HCT116 (cell line): ENCODE measurements at regions not wholly inside any gene's neighbourhood (a gene's known extent, or its start where the extent isn't known, plus 50 kb on each side); places are given as distances from the start of the nearest gene placed in this dataset.

Source experiments
- ATAC-seq: fragments of 200-7000 bp; cut with Tn5 transposase; 2 replicates; pipeline ENCODE4 v1.9.1; 2020; ENCODE audit warnings: mild to moderate bottlenecking, moderate library complexity
- BruUV-seq: library from RNA; stranded (reverse); fragments of 400-500 nt; replicated peaks from 2 replicates; lab custom pipeline; 2021; lab: Mats Ljungman, UMichigan
- CTCF ChIA-PET: fragments of 300-600 bp; sonication (Branson Sonifier 250); formaldehyde crosslinking; loops from one replicate; lab custom pipeline; 2021; ENCODE audit warnings: antibody characterized with exemption; lab: Charles Lee
- POLR2A ChIA-PET: fragments of 300-600, 350-600 bp; sonication (Branson Sonifier 250); formaldehyde crosslinking; loops from one replicate; lab custom pipeline; 2021; ENCODE audit warnings: antibody characterized with exemption; lab: Charles Lee
- RAD21 ChIA-PET, 2 experiments: fragments of 300-600 bp; sonication (Branson Sonifier 250); formaldehyde crosslinking; loops; one replicate each; lab custom pipeline; 2023; ENCODE audit warnings: low total read pairs in 2 of 2; ENCODE audit not compliant: uncharacterized antibody in 2 of 2, unreplicated experiment in 2 of 2, low non-redundant PET in 1 of 2; lab: Charles Lee
- DNase-seq: peaks from one replicate; pipeline ENCODE4 v3.0.0-alpha.2; 2010; ENCODE audit warnings: low read depth, low spot score
- H2AFZ ChIP-seq: fragments of 200-600 bp; shearing (Covaris generic), sonication (generic); 2 replicates; pipeline ENCODE4 v1.6.1; 2017; ENCODE audit warnings: low read depth, mixed run types, mixed read lengths, antibody characterized with exemption, low read length; ENCODE audit not compliant: poor library complexity, severe bottlenecking
- H3K27ac ChIP-seq: 2 replicates; pipeline ENCODE4 v1.5.1; 2012; ENCODE audit warnings: low read depth, low read length
- H3K27me3 ChIP-seq: fragments of 200-600 bp; sonication (generic); 2 replicates; pipeline ENCODE4 v1.6.1; 2016; ENCODE audit warnings: mixed run types, low read length, mixed read lengths; ENCODE audit not compliant: insufficient read depth
- H3K36me3 ChIP-seq, 2 experiments: fragments of 200-500 bp in 1 of 2; fragments of 200-600 bp in 1 of 2; sonication (Bioruptor generic) in 1 of 2; sonication (generic) in 1 of 2; 2 replicates each; pipeline versions ENCODE4 v1.5.1 to v1.6.1; 2014 to 2016; ENCODE audit warnings: low read length in 2 of 2, inconsistent platforms in 1 of 2, mixed read lengths in 1 of 2, mixed run types in 1 of 2; ENCODE audit not compliant: insufficient read depth in 2 of 2, control insufficient read depth in 1 of 2
- H3K4me1 ChIP-seq, 2 experiments: fragments of 200-600 bp in 1 of 2; sonication (generic) in 1 of 2; 2 replicates each; pipeline versions ENCODE4 v1.5.1 to v1.6.1; 2012 to 2017; ENCODE audit warnings: low read length in 2 of 2, inconsistent platforms in 1 of 2, mild to moderate bottlenecking in 1 of 2, mixed read lengths in 1 of 2, mixed run types in 1 of 2, moderate library complexity in 1 of 2; ENCODE audit not compliant: insufficient read depth in 2 of 2, control insufficient read depth in 1 of 2
- H3K4me2 ChIP-seq: fragments of 200-600 bp; sonication (generic); 2 replicates; pipeline ENCODE4 v1.6.1; 2017; ENCODE audit warnings: mixed run types, low read length, mixed read lengths
- H3K4me3 ChIP-seq, 2 experiments: fragments of 200-600 bp in 1 of 2; sonication (generic) in 1 of 2; replicated peaks in 1 of 2; 2 replicates each; pipeline ENCODE4 v1.5.1; 2011 to 2016; ENCODE audit warnings: low read length in 2 of 2, control low read depth in 1 of 2, low read depth in 1 of 2, mild to moderate bottlenecking in 1 of 2, mixed read lengths in 1 of 2, mixed run types in 1 of 2
- H3K79me2 ChIP-seq: fragments of 200-600 bp; sonication (generic); 2 replicates; pipeline ENCODE4 v1.6.1; 2017; ENCODE audit warnings: mild to moderate bottlenecking, mixed run types, low read length, moderate library complexity, mixed read lengths; ENCODE audit not compliant: insufficient read depth
- H3K9ac ChIP-seq: fragments of 200-600 bp; sonication (generic); 2 replicates; pipeline ENCODE4 v1.6.1; 2016; ENCODE audit warnings: low read length, mixed read lengths
- H3K9me2 ChIP-seq: fragments of 200-600 bp; sonication (generic), shearing (Covaris generic); 2 replicates; pipeline ENCODE4 v1.6.1; 2017; ENCODE audit warnings: mixed run types, mild to moderate bottlenecking, moderate library complexity; ENCODE audit not compliant: insufficient read depth
- H3K9me3 ChIP-seq, 2 experiments: fragments of 200-500 bp in 1 of 2; fragments of 200-600 bp in 1 of 2; sonication (Bioruptor generic) in 1 of 2; sonication (generic) in 1 of 2; 2 replicates each; pipeline ENCODE4 v1.6.1; 2014 to 2017; ENCODE audit warnings: low read length in 2 of 2, mixed read lengths in 2 of 2, inconsistent platforms in 1 of 2, low read depth in 1 of 2, mild to moderate bottlenecking in 1 of 2, mixed run types in 1 of 2, moderate library complexity in 1 of 2; ENCODE audit not compliant: control insufficient read depth in 1 of 2, insufficient read depth in 1 of 2
- H4K20me1 ChIP-seq: fragments of 200-600 bp; sonication (generic), shearing (Covaris generic); 2 replicates; pipeline ENCODE4 v1.6.1; 2017; ENCODE audit warnings: mixed run types, mild to moderate bottlenecking, moderate library complexity; ENCODE audit not compliant: insufficient read depth
- CBX3 ChIP-seq: IDR thresholded peaks from 2 replicates; pipeline ENCODE4 v1.6.1; 2012; ENCODE audit warnings: low read depth
- EZH2phosphoT487 ChIP-seq: fragments of 200-600 bp; IDR thresholded peaks from 2 replicates; pipeline ENCODE4 v1.6.1; 2018; ENCODE audit warnings: antibody characterized with exemption, borderline replicate concordance
- FOSL1 ChIP-seq: IDR thresholded peaks from 2 replicates; pipeline ENCODE4 v1.6.1; 2012; ENCODE audit warnings: low read depth
- JUND ChIP-seq: IDR thresholded peaks from 2 replicates; pipeline ENCODE4 v1.6.1; 2012
- RAD21 ChIP-seq: IDR thresholded peaks from 2 replicates; pipeline ENCODE4 v1.6.1; 2012; ENCODE audit warnings: low read depth, mild to moderate bottlenecking
- SIN3A ChIP-seq: IDR thresholded peaks from 2 replicates; pipeline ENCODE4 v1.6.1; 2012; ENCODE audit warnings: low read depth
- SP1 ChIP-seq: IDR thresholded peaks from 2 replicates; pipeline ENCODE4 v1.6.1; 2012; ENCODE audit warnings: low read depth
- TCF7L2 ChIP-seq: IDR thresholded peaks from 2 replicates; pipeline ENCODE4 v1.7.0; 2011; ENCODE audit warnings: borderline replicate concordance, inconsistent platforms; ENCODE audit not compliant: insufficient read depth, insufficient read length; ENCODE audit errors: extremely low read depth
- YY1 ChIP-seq: IDR thresholded peaks from 2 replicates; pipeline ENCODE4 v1.6.1; 2011; ENCODE audit warnings: low read length, low read depth, moderate library complexity, mild to moderate bottlenecking; ENCODE audit not compliant: insufficient replicate concordance; ENCODE audit errors: extremely low read depth
- intact Hi-C: fragments of 100-400 bp; cut with micrococcal nuclease; formaldehyde crosslinking; loops from 2 replicates; pipeline ENCODE4 v1.10.0; 2022
- TF ChIP-seq, protein P1 (sequence below): IDR thresholded peaks from 2 replicates; pipeline ENCODE4 v1.6.1; 2012
- TF ChIP-seq, protein P2 (sequence below): IDR thresholded peaks from 2 replicates; pipeline ENCODE4 v1.6.1; 2012
- TF ChIP-seq, protein P3 (sequence below), 3 experiments: fragments of 200-600 bp in 1 of 3; sonication (generic) in 1 of 3; IDR thresholded peaks in 2 of 3; conservative IDR thresholded peaks in 1 of 3; 2 replicates each; pipeline ENCODE4 v1.5.1; 2012 to 2017; ENCODE audit warnings: low read depth in 2 of 3, low read length in 2 of 3, antibody characterized with exemption in 1 of 3, borderline replicate concordance in 1 of 3, control low read depth in 1 of 3, mild to moderate bottlenecking in 1 of 3, mixed read lengths in 1 of 3, mixed run types in 1 of 3, moderate library complexity in 1 of 3; ENCODE audit not compliant: insufficient read depth in 1 of 3
- TF ChIP-seq, protein P4 (sequence below): IDR thresholded peaks from 2 replicates; pipeline ENCODE4 v1.6.1; 2012; ENCODE audit warnings: low read depth

DNA sequence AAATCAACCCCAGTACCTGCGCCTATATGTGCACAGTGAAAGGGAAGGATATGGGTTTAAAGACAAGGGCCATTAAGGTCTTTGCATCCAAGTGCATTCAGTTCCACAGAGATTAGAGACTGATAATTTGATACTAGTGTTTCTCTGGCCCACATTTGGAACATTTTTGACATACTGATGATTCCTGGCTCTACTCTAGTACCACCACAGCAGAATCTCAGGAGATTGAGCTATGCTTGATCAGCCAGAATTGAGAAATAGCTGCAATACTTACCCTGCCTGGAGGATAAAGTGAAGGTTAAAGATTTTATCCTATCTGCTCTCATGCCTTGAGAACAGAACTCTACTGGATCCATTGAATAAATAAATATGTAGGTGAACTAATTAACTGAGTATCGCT lies 1267.8 kb downstream of the SUCLG1 start:
- H3K27ac ChIP-seq = no peak overlapping the region
- H3K27me3 ChIP-seq = no peaks in the 10 kb centered on the region
- ChIA-PET CTCF (no interaction called here), POLR2A (no interaction called here)
- H3K79me2 ChIP-seq = no peaks in the 10 kb centered on the region
- H3K4me2 ChIP-seq = no peak overlapping the region
- no peaks in the 10 kb centered on the region for H3K4me1 ChIP-seq
- no peak overlapping the region for H3K4me3 ChIP-seq
- H4K20me1 ChIP-seq = no peaks in the 10 kb centered on the region
- ATAC-seq (no peak), DNase-seq (no peak)
- no peaks in the 10 kb centered on the region for H3K36me3 ChIP-seq
- BruUV-seq = no TSS peak
- TF ChIP-seq TCF7L2 (no peak), YY1 (no peak), JUND (no peak), SP1 (no peak), FOSL1 (no peak), SIN3A (no peak), EZH2phosphoT487 (no peak), RAD21 (no peak), CBX3 (no peak)
- TF ChIP-seq, protein P1, sequence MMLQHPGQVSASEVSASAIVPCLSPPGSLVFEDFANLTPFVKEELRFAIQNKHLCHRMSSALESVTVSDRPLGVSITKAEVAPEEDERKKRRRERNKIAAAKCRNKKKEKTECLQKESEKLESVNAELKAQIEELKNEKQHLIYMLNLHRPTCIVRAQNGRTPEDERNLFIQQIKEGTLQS = no peak
- TF ChIP-seq, protein P2, sequence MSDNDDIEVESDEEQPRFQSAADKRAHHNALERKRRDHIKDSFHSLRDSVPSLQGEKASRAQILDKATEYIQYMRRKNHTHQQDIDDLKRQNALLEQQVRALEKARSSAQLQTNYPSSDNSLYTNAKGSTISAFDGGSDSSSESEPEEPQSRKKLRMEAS = no peak
- TF ChIP-seq, protein P3, sequence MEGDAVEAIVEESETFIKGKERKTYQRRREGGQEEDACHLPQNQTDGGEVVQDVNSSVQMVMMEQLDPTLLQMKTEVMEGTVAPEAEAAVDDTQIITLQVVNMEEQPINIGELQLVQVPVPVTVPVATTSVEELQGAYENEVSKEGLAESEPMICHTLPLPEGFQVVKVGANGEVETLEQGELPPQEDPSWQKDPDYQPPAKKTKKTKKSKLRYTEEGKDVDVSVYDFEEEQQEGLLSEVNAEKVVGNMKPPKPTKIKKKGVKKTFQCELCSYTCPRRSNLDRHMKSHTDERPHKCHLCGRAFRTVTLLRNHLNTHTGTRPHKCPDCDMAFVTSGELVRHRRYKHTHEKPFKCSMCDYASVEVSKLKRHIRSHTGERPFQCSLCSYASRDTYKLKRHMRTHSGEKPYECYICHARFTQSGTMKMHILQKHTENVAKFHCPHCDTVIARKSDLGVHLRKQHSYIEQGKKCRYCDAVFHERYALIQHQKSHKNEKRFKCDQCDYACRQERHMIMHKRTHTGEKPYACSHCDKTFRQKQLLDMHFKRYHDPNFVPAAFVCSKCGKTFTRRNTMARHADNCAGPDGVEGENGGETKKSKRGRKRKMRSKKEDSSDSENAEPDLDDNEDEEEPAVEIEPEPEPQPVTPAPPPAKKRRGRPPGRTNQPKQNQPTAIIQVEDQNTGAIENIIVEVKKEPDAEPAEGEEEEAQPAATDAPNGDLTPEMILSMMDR (IDR thresholded peaks at IDR 0.05 in 2 of 3, conservative IDR thresholded peaks at IDR 0.05 in 1 of 3; ENCODE audit: borderline replicate concordance in 1 of 3, insufficient read depth in 1 of 3, low read depth in 2 of 3, low read length in 2 of 3) = no peak
- TF ChIP-seq, protein P4, sequence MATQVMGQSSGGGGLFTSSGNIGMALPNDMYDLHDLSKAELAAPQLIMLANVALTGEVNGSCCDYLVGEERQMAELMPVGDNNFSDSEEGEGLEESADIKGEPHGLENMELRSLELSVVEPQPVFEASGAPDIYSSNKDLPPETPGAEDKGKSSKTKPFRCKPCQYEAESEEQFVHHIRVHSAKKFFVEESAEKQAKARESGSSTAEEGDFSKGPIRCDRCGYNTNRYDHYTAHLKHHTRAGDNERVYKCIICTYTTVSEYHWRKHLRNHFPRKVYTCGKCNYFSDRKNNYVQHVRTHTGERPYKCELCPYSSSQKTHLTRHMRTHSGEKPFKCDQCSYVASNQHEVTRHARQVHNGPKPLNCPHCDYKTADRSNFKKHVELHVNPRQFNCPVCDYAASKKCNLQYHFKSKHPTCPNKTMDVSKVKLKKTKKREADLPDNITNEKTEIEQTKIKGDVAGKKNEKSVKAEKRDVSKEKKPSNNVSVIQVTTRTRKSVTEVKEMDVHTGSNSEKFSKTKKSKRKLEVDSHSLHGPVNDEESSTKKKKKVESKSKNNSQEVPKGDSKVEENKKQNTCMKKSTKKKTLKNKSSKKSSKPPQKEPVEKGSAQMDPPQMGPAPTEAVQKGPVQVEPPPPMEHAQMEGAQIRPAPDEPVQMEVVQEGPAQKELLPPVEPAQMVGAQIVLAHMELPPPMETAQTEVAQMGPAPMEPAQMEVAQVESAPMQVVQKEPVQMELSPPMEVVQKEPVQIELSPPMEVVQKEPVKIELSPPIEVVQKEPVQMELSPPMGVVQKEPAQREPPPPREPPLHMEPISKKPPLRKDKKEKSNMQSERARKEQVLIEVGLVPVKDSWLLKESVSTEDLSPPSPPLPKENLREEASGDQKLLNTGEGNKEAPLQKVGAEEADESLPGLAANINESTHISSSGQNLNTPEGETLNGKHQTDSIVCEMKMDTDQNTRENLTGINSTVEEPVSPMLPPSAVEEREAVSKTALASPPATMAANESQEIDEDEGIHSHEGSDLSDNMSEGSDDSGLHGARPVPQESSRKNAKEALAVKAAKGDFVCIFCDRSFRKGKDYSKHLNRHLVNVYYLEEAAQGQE = no peak
- TF ChIP-seq, all 23 proteins: peak for 0
- Histone ChIP-seq H3K9me3 (no peaks in the 10 kb centered on the region), H2AFZ (no peak overlapping the region), H3K9ac (no peak overlapping the region), H3K9me2 (no peaks in the 10 kb centered on the region)
- intact Hi-C loops = loop anchor here (10.0 kb wide), 1 partner anchor 1287 kb away; no protein-coding TSS in a partner anchor
- RAD21 ChIA-PET = no interaction called here
